ENCODE measurements at regions not wholly inside any gene's neighbourhood (a gene's known extent, or its start where the extent isn't known, plus 50 kb on each side); places are given as distances from the start of the nearest gene placed in this dataset.

- Mint-ChIP-seq H3K9me3 (ENCODE audit: low read depth) (no peaks in the 10 kb centered on the region), H3K27me3 (peaks cover 13% of the 10 kb centered on the region), H3K36me3 (ENCODE audit: insufficient read depth) (no peaks in the 10 kb centered on the region), H3K4me1 (ENCODE audit: low read depth) (no peaks in the 10 kb centered on the region), H3K4me3 (ENCODE audit: low read depth) (no peak overlapping the region), H3K27ac (no peak overlapping the region)
- TF ChIP-seq CTCF (IDR thresholded peaks at IDR 0.05; ENCODE audit: unreplicated experiment) = no peak
- no peak for DNase-seq (ENCODE audit: low spot score, unreplicated experiment)
Measured at GRCh38 chr2:126839796-126840195, 58.9 kb upstream of the TEX51 start.

GRCh38 chr2:126843081-126843480, 55.6 kb upstream of the TEX51 start:
- no peak for DNase-seq (ENCODE audit: low spot score, unreplicated experiment)
- no peaks in the 10 kb centered on the region for H3K9me3 Mint-ChIP-seq (ENCODE audit: low read depth)
- no peak overlapping the region for H3K4me3 Mint-ChIP-seq (ENCODE audit: low read depth)
- no peaks in the 10 kb centered on the region for H3K4me1 Mint-ChIP-seq (ENCODE audit: low read depth)
- TF ChIP-seq CTCF (IDR thresholded peaks at IDR 0.05; ENCODE audit: unreplicated experiment) = no peak
- no peak overlapping the region for H3K27ac Mint-ChIP-seq
- H3K36me3 Mint-ChIP-seq (ENCODE audit: insufficient read depth) = no peaks in the 10 kb centered on the region
- peaks cover 11% of the 10 kb centered on the region for H3K27me3 Mint-ChIP-seq

GRCh38 chr2:126846241-126846640, 52.4 kb upstream of the TEX51 start:
- TF ChIP-seq CTCF (IDR thresholded peaks at IDR 0.05; ENCODE audit: unreplicated experiment) = no peak
- DNase-seq (ENCODE audit: low spot score, unreplicated experiment) = no peak
- Mint-ChIP-seq H3K4me1 (ENCODE audit: low read depth) (no peaks in the 10 kb centered on the region), H3K27ac (no peak overlapping the region), H3K9me3 (ENCODE audit: low read depth) (no peaks in the 10 kb centered on the region), H3K27me3 (peaks cover 13% of the 10 kb centered on the region), H3K4me3 (ENCODE audit: low read depth) (no peak overlapping the region), H3K36me3 (ENCODE audit: insufficient read depth) (no peaks in the 10 kb centered on the region)

Measured in progenitor cell of endocrine pancreas (in vitro differentiated cells).